NCI-H1048 (cell line): ENCODE measurements at regions not wholly inside any gene's neighbourhood (a gene's known extent, or its start where the extent isn't known, plus 50 kb on each side); places are given as distances from the start of the nearest gene placed in this dataset.
A peak's percentile ranks its signal among the peaks of the same experiment; 100 is the strongest.
"Not testable (repeated sequence)": the region's sequence is repeated elsewhere in the genome, so short reads cannot be mapped to it uniquely, and the experiment has no call there.

ENCODE experiments used
- DNase-seq: peaks from one replicate; lab custom pipeline; 2025; lab: John Stamatoyannopoulos, UW

- not testable (repeated sequence) for DNase-seq
Observed at GRCh38 chr1:95297906-95298305, 63.9 kb downstream of the RWDD3 start.

- no peak for DNase-seq
Observed at GRCh38 chr1:95301091-95301490, 67.1 kb downstream of the RWDD3 start.

- no peak for DNase-seq
Observed at GRCh38 chr1:95301614-95302013, 67.6 kb downstream of the RWDD3 start.

GRCh38 chr1:95304803-95305202 is 70.8 kb downstream of the RWDD3 start:
- DNase-seq = no peak

- DNase-seq = no peak
Observed at GRCh38 chr1:95308276-95309030, 74.4 kb downstream of the RWDD3 start.

- DNase-seq = no peak
Observed at GRCh38 chr1:95309031-95309471, 75.0 kb downstream of the RWDD3 start.

- no peak for DNase-seq
Observed at GRCh38 chr1:95311014-95311413, 77.0 kb downstream of the RWDD3 start.

GRCh38 chr1:95311762-95312161 is 77.8 kb downstream of the RWDD3 start:
- no peak for DNase-seq

- no peak for DNase-seq
Observed at GRCh38 chr1:95312181-95312580, 78.2 kb downstream of the RWDD3 start.

GRCh38 chr1:95313527-95313926 is 79.5 kb downstream of the RWDD3 start:
- DNase-seq = no peak

- DNase-seq = no peak
Observed at GRCh38 chr1:95321531-95321930, 87.5 kb downstream of the RWDD3 start.

GRCh38 chr1:95323123-95323522 is 89.1 kb downstream of the RWDD3 start:
- no peak for DNase-seq

- no peak for DNase-seq
Observed at GRCh38 chr1:95325349-95325748, 91.3 kb downstream of the RWDD3 start.

- DNase-seq = no peak
Observed at GRCh38 chr1:95326023-95326422, 92.0 kb downstream of the RWDD3 start.

GRCh38 chr1:95332754-95333153 is 98.7 kb downstream of the RWDD3 start:
- no peak for DNase-seq

GRCh38 chr1:95339377-95339776 is 105.4 kb downstream of the RWDD3 start:
- DNase-seq = no peak

GRCh38 chr1:95340061-95340460 is 106.1 kb downstream of the RWDD3 start:
- no peak for DNase-seq

- peak; percentile 20 for DNase-seq
Observed at GRCh38 chr1:95352767-95353166, 118.8 kb downstream of the RWDD3 start.

GRCh38 chr1:95353194-95353593 is 119.2 kb downstream of the RWDD3 start:
- DNase-seq = no peak

GRCh38 chr1:95364546-95364945 is 130.5 kb downstream of the RWDD3 start:
- no peak for DNase-seq

GRCh38 chr1:95366498-95366897 is 132.5 kb downstream of the RWDD3 start:
- no peak for DNase-seq

GRCh38 chr1:95368178-95368577 is 134.2 kb downstream of the RWDD3 start:
- DNase-seq = no peak

GRCh38 chr1:95369985-95370690 is 136.1 kb downstream of the RWDD3 start:
- no peak for DNase-seq
